Astrocyte of the cerebellum (primary cell): ENCODE measurements at regions not wholly inside any gene's neighbourhood (a gene's known extent, or its start where the extent isn't known, plus 50 kb on each side); places are given as distances from the start of the nearest gene placed in this dataset.

Experiments
- DNase-seq: peaks from one replicate; pipeline ENCODE4 v3.0.0-alpha.2; 2011; ENCODE audit warnings: low read depth
- H3K4me3 ChIP-seq: 2 replicates; pipeline ENCODE4 v1.5.1; 2011; ENCODE audit warnings: mild to moderate bottlenecking, low read depth, low read length, moderate library complexity
- in situ Hi-C: cut with HindIII; loops from 2 replicates; pipeline ENCODE4 v1.10.0; 2017; ENCODE audit warnings: low sequenced_read_pairs
- TF ChIP-seq, protein P1 (sequence below): IDR thresholded peaks from 2 replicates; pipeline ENCODE4 v1.5.1; 2012; ENCODE audit warnings: low read length, low read depth, moderate library complexity, mild to moderate bottlenecking; ENCODE audit errors: missing control alignments

DNA sequence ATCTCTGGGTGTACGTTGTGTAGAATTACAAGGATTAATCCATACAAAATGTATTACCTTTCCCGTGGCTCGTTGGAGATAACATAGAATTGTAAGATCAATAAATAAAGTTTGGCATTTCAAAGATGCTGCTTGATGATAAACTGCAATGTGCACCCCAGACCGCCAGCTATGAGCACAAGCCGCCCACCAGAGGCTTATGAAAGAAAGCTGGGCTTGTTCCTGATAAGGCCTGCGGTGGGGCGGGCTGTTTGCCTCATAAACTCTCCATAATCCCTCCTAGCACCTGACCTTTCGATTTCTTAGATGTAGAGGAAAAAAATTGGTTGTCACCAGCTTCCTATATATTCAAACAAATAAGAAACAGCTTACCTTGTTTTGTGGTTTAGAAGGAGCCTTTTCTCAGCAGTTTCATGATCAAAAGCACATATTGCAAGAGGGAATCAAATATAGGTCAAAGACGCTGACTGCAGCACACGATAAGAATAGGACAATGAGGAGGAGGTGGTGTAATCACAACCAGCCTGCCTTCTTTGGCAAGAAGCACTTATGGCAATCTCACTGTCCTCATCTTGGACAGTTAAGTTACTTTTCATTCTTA, 293.6 kb downstream of the RMST start:
- DNase-seq = no peak
- TF ChIP-seq, protein P1, sequence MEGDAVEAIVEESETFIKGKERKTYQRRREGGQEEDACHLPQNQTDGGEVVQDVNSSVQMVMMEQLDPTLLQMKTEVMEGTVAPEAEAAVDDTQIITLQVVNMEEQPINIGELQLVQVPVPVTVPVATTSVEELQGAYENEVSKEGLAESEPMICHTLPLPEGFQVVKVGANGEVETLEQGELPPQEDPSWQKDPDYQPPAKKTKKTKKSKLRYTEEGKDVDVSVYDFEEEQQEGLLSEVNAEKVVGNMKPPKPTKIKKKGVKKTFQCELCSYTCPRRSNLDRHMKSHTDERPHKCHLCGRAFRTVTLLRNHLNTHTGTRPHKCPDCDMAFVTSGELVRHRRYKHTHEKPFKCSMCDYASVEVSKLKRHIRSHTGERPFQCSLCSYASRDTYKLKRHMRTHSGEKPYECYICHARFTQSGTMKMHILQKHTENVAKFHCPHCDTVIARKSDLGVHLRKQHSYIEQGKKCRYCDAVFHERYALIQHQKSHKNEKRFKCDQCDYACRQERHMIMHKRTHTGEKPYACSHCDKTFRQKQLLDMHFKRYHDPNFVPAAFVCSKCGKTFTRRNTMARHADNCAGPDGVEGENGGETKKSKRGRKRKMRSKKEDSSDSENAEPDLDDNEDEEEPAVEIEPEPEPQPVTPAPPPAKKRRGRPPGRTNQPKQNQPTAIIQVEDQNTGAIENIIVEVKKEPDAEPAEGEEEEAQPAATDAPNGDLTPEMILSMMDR = no peak
- no peak overlapping the region for H3K4me3 ChIP-seq
- in situ Hi-C loops = no loop called here

DNA sequence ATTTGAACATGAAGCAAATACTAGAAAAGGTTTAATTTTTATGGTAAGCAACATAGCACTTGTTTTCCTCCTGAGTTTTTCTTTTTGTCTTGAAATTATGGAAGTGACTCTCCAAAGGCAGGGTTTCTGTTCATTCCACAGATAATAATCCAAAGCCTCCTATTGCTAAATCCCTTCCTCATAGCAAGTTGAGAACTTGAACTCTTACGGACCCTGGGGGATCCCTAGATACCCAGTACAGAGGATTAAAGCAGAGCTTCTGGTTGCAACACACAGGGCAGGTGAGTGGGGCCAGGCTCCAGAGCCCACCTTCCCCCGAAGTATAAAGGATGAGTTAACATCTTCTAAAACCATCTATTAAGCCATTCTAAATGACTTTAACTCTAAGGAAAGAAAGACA, 294.1 kb downstream of the RMST start:
- no peak for DNase-seq
- no peak overlapping the region for H3K4me3 ChIP-seq
- in situ Hi-C loops = no loop called here
- TF ChIP-seq, protein P1 = no peak

DNA sequence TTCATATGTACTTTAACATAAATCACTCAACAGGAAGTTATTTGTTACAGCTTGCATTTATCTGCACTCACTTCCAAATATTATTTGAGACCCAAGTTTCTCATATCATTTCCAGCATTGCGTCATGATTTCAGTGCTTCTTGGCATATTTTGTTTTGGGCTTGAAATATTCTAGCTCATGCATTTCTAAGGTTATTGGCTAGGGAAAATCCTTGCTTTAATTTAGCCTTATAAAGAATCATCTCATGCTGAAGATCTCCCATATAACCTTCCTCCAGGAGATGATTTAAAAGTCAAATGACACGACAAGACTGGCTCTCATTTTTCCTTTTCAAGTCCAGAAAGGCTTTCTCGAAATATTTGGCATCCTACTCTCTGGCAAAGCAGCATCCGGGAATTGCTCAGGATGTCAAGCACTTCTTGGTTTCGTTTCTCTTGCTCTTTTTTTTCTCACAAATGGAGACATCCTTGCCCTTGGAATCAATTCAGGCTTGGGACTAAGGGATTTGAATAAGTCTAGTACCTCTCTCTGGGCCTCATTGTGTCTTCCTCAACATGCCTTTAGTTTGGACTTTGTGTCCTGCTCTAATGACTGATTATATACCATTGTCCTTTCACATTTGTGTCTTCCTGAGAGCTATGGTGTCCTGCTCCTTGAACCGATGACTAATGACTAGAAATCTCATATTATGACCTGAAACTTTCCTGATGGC, 295.0 kb downstream of the RMST start:
- TF ChIP-seq, protein P1 = no peak
- DNase-seq = no peak
- in situ Hi-C loops = no loop called here
- H3K4me3 ChIP-seq = no peak overlapping the region

DNA sequence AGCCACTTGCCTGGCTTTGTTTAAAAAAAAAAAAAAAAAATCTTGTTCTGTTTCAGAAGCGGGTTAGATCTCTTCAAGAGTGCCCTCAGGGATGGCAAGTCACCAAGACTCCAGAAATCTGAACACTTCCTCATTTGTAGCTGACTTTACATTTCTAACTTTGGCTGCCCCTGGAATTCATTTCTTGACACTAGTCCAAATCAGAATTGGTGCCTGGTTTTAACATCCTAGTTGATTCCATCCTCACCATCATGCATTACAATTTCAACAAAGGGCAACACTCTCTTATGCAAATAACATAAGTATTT, 295.5 kb downstream of the RMST start:
- TF ChIP-seq, protein P1 = no peak
- H3K4me3 ChIP-seq = no peak overlapping the region
- DNase-seq = no peak
- in situ Hi-C loops = no loop called here

DNA sequence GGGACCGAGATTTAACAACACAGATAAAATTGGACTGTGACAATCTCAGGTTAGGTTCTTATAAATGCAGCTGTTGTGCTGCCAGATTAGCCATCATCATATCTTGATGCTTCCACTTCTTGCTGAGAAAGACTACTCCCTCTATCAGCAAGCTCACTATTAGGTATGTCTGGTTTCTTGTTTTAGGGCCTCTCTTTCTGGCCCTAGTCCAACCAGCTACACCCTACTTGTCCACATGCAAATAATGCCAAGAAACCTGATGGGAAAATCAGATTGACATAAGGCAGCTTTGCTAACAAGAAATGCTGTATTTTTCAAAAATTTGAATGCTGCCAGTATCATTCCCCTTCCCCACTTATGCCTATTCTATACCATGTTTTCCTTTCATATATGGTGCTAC, 296.0 kb downstream of the RMST start:
- no peak for DNase-seq
- in situ Hi-C loops = no loop called here
- TF ChIP-seq, protein P1 = no peak
- no peak overlapping the region for H3K4me3 ChIP-seq

DNA sequence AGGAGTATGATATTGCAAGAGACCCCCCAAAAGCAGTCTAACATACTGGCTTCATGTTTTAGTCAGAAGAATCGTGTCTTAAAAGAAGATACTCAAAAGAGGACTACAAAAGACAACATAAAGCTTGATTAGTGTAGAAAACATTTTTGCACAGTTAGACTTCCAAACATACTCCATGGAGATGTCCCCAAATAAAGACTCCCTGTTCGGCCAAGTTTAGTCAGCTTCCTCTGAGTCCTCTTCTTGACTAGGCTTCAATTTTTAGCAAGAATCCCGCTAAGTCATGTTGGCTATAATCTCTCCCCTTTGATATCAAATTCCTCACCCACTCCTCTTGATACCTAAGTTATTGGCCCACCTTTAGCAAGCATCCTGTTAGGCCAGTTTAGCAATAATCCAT, 298.0 kb downstream of the RMST start:
- TF ChIP-seq, protein P1 = no peak
- in situ Hi-C loops = no loop called here
- no peak for DNase-seq
- no peak overlapping the region for H3K4me3 ChIP-seq
